HCT116 (cell line): ENCODE measurements at regions not wholly inside any gene's neighbourhood (a gene's known extent, or its start where the extent isn't known, plus 50 kb on each side); places are given as distances from the start of the nearest gene placed in this dataset.

ENCODE experiments used
- ATAC-seq: fragments of 200-7000 bp; cut with Tn5 transposase; 2 replicates; pipeline ENCODE4 v1.9.1; 2020; ENCODE audit warnings: mild to moderate bottlenecking, moderate library complexity
- BruUV-seq: library from RNA; stranded (reverse); fragments of 400-500 nt; replicated peaks from 2 replicates; lab custom pipeline; 2021; lab: Mats Ljungman, UMichigan
- CTCF ChIA-PET: fragments of 300-600 bp; sonication (Branson Sonifier 250); formaldehyde crosslinking; loops from one replicate; lab custom pipeline; 2021; ENCODE audit warnings: antibody characterized with exemption; lab: Charles Lee
- POLR2A ChIA-PET: fragments of 300-600, 350-600 bp; sonication (Branson Sonifier 250); formaldehyde crosslinking; loops from one replicate; lab custom pipeline; 2021; ENCODE audit warnings: antibody characterized with exemption; lab: Charles Lee
- RAD21 ChIA-PET, 2 experiments: fragments of 300-600 bp; sonication (Branson Sonifier 250); formaldehyde crosslinking; loops; one replicate each; lab custom pipeline; 2023; ENCODE audit warnings: low total read pairs in 2 of 2; ENCODE audit not compliant: uncharacterized antibody in 2 of 2, unreplicated experiment in 2 of 2, low non-redundant PET in 1 of 2; lab: Charles Lee
- DNase-seq: peaks from one replicate; pipeline ENCODE4 v3.0.0-alpha.2; 2010; ENCODE audit warnings: low read depth, low spot score
- H2AFZ ChIP-seq: fragments of 200-600 bp; shearing (Covaris generic), sonication (generic); 2 replicates; pipeline ENCODE4 v1.6.1; 2017; ENCODE audit warnings: low read depth, mixed run types, mixed read lengths, antibody characterized with exemption, low read length; ENCODE audit not compliant: poor library complexity, severe bottlenecking
- H3K27ac ChIP-seq: 2 replicates; pipeline ENCODE4 v1.5.1; 2012; ENCODE audit warnings: low read depth, low read length
- H3K27me3 ChIP-seq: fragments of 200-600 bp; sonication (generic); 2 replicates; pipeline ENCODE4 v1.6.1; 2016; ENCODE audit warnings: mixed run types, low read length, mixed read lengths; ENCODE audit not compliant: insufficient read depth
- H3K36me3 ChIP-seq, 2 experiments: fragments of 200-500 bp in 1 of 2; fragments of 200-600 bp in 1 of 2; sonication (Bioruptor generic) in 1 of 2; sonication (generic) in 1 of 2; 2 replicates each; pipeline versions ENCODE4 v1.5.1 to v1.6.1; 2014 to 2016; ENCODE audit warnings: low read length in 2 of 2, inconsistent platforms in 1 of 2, mixed read lengths in 1 of 2, mixed run types in 1 of 2; ENCODE audit not compliant: insufficient read depth in 2 of 2, control insufficient read depth in 1 of 2
- H3K4me1 ChIP-seq, 2 experiments: fragments of 200-600 bp in 1 of 2; sonication (generic) in 1 of 2; 2 replicates each; pipeline versions ENCODE4 v1.5.1 to v1.6.1; 2012 to 2017; ENCODE audit warnings: low read length in 2 of 2, inconsistent platforms in 1 of 2, mild to moderate bottlenecking in 1 of 2, mixed read lengths in 1 of 2, mixed run types in 1 of 2, moderate library complexity in 1 of 2; ENCODE audit not compliant: insufficient read depth in 2 of 2, control insufficient read depth in 1 of 2
- H3K4me2 ChIP-seq: fragments of 200-600 bp; sonication (generic); 2 replicates; pipeline ENCODE4 v1.6.1; 2017; ENCODE audit warnings: mixed run types, low read length, mixed read lengths
- H3K4me3 ChIP-seq, 2 experiments: fragments of 200-600 bp in 1 of 2; sonication (generic) in 1 of 2; replicated peaks in 1 of 2; 2 replicates each; pipeline ENCODE4 v1.5.1; 2011 to 2016; ENCODE audit warnings: low read length in 2 of 2, control low read depth in 1 of 2, low read depth in 1 of 2, mild to moderate bottlenecking in 1 of 2, mixed read lengths in 1 of 2, mixed run types in 1 of 2
- H3K79me2 ChIP-seq: fragments of 200-600 bp; sonication (generic); 2 replicates; pipeline ENCODE4 v1.6.1; 2017; ENCODE audit warnings: mild to moderate bottlenecking, mixed run types, low read length, moderate library complexity, mixed read lengths; ENCODE audit not compliant: insufficient read depth
- H3K9ac ChIP-seq: fragments of 200-600 bp; sonication (generic); 2 replicates; pipeline ENCODE4 v1.6.1; 2016; ENCODE audit warnings: low read length, mixed read lengths
- H3K9me2 ChIP-seq: fragments of 200-600 bp; sonication (generic), shearing (Covaris generic); 2 replicates; pipeline ENCODE4 v1.6.1; 2017; ENCODE audit warnings: mixed run types, mild to moderate bottlenecking, moderate library complexity; ENCODE audit not compliant: insufficient read depth
- H3K9me3 ChIP-seq, 2 experiments: fragments of 200-500 bp in 1 of 2; fragments of 200-600 bp in 1 of 2; sonication (Bioruptor generic) in 1 of 2; sonication (generic) in 1 of 2; 2 replicates each; pipeline ENCODE4 v1.6.1; 2014 to 2017; ENCODE audit warnings: low read length in 2 of 2, mixed read lengths in 2 of 2, inconsistent platforms in 1 of 2, low read depth in 1 of 2, mild to moderate bottlenecking in 1 of 2, mixed run types in 1 of 2, moderate library complexity in 1 of 2; ENCODE audit not compliant: control insufficient read depth in 1 of 2, insufficient read depth in 1 of 2
- H4K20me1 ChIP-seq: fragments of 200-600 bp; sonication (generic), shearing (Covaris generic); 2 replicates; pipeline ENCODE4 v1.6.1; 2017; ENCODE audit warnings: mixed run types, mild to moderate bottlenecking, moderate library complexity; ENCODE audit not compliant: insufficient read depth
- ATF3 ChIP-seq: IDR thresholded peaks from 2 replicates; pipeline ENCODE4 v1.6.1; 2012
- CEBPB ChIP-seq: IDR thresholded peaks from 2 replicates; pipeline ENCODE4 v1.6.1; 2012; ENCODE audit warnings: low read depth
- ELF1 ChIP-seq: IDR thresholded peaks from 2 replicates; pipeline ENCODE4 v1.6.1; 2012; ENCODE audit warnings: low read depth, borderline replicate concordance
- EZH2phosphoT487 ChIP-seq: fragments of 200-600 bp; IDR thresholded peaks from 2 replicates; pipeline ENCODE4 v1.6.1; 2018; ENCODE audit warnings: antibody characterized with exemption, borderline replicate concordance
- FOSL1 ChIP-seq: IDR thresholded peaks from 2 replicates; pipeline ENCODE4 v1.6.1; 2012; ENCODE audit warnings: low read depth
- JUND ChIP-seq: IDR thresholded peaks from 2 replicates; pipeline ENCODE4 v1.6.1; 2012
- POLR2A ChIP-seq: IDR thresholded peaks from 2 replicates; pipeline ENCODE4 v1.7.0; 2011; ENCODE audit warnings: borderline replicate concordance; ENCODE audit not compliant: insufficient read depth, insufficient read length; ENCODE audit errors: extremely low read depth
- RAD21 ChIP-seq: IDR thresholded peaks from 2 replicates; pipeline ENCODE4 v1.6.1; 2012; ENCODE audit warnings: low read depth, mild to moderate bottlenecking
- SIN3A ChIP-seq: IDR thresholded peaks from 2 replicates; pipeline ENCODE4 v1.6.1; 2012; ENCODE audit warnings: low read depth
- SP1 ChIP-seq: IDR thresholded peaks from 2 replicates; pipeline ENCODE4 v1.6.1; 2012; ENCODE audit warnings: low read depth
- ZFX ChIP-seq: fragments of 450-650 bp; IDR thresholded peaks from 2 replicates; pipeline ENCODE4 v1.6.1; 2017
- intact Hi-C: fragments of 100-400 bp; cut with micrococcal nuclease; formaldehyde crosslinking; loops from 2 replicates; pipeline ENCODE4 v1.10.0; 2022
- TF ChIP-seq, protein P1 (sequence below): IDR thresholded peaks from 2 replicates; pipeline ENCODE4 v1.6.1; 2012; ENCODE audit warnings: low read depth
- TF ChIP-seq, protein P2 (sequence below): IDR thresholded peaks from 2 replicates; pipeline ENCODE4 v1.6.1; 2011; ENCODE audit warnings: mild to moderate bottlenecking, low read length, moderate library complexity; ENCODE audit not compliant: insufficient replicate concordance; ENCODE audit errors: extremely low read depth

DNA sequence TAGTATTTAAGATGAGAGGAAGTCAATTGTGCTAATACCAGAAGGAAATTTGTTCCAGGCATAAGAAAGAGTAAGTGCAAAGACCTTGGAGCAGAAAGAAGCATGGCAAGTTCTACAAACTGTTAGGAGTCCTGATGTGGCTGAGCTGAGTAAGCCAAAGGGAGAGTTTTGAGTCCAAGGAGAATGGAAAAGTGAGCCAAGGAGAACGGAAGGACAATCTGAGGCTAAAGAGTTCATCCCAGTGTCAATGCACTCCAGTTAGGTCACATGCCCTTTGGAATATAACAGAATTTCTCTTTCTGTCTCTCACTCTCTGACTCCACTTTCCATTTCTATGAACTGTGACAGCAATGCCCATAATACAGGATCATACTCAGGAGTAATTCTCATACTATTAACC, 224.7 kb downstream of the CAAP1 start:
- RAD21 ChIA-PET: no interaction called here
- DNase-seq: no peak
- Histone ChIP-seq H3K79me2 (no peaks in the 10 kb centered on the region), H4K20me1 (no peaks in the 10 kb centered on the region), H3K27me3 (peaks cover 14% of the 10 kb centered on the region), H3K4me3 (no peak overlapping the region), H3K4me1 (no peaks in the 10 kb centered on the region), H3K9me3 (no peaks in the 10 kb centered on the region), H3K9ac (no peak overlapping the region)
- ATAC-seq: no peak
- CTCF ChIA-PET: no interaction called here
- POLR2A ChIA-PET: no interaction called here
- no peak for TF ChIP-seq FOSL1
- no peak for TF ChIP-seq SP1
- TF ChIP-seq, protein P1, sequence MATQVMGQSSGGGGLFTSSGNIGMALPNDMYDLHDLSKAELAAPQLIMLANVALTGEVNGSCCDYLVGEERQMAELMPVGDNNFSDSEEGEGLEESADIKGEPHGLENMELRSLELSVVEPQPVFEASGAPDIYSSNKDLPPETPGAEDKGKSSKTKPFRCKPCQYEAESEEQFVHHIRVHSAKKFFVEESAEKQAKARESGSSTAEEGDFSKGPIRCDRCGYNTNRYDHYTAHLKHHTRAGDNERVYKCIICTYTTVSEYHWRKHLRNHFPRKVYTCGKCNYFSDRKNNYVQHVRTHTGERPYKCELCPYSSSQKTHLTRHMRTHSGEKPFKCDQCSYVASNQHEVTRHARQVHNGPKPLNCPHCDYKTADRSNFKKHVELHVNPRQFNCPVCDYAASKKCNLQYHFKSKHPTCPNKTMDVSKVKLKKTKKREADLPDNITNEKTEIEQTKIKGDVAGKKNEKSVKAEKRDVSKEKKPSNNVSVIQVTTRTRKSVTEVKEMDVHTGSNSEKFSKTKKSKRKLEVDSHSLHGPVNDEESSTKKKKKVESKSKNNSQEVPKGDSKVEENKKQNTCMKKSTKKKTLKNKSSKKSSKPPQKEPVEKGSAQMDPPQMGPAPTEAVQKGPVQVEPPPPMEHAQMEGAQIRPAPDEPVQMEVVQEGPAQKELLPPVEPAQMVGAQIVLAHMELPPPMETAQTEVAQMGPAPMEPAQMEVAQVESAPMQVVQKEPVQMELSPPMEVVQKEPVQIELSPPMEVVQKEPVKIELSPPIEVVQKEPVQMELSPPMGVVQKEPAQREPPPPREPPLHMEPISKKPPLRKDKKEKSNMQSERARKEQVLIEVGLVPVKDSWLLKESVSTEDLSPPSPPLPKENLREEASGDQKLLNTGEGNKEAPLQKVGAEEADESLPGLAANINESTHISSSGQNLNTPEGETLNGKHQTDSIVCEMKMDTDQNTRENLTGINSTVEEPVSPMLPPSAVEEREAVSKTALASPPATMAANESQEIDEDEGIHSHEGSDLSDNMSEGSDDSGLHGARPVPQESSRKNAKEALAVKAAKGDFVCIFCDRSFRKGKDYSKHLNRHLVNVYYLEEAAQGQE: no peak
- no peak for TF ChIP-seq JUND
- TF ChIP-seq CEBPB: no peak
- TF ChIP-seq, protein P2, sequence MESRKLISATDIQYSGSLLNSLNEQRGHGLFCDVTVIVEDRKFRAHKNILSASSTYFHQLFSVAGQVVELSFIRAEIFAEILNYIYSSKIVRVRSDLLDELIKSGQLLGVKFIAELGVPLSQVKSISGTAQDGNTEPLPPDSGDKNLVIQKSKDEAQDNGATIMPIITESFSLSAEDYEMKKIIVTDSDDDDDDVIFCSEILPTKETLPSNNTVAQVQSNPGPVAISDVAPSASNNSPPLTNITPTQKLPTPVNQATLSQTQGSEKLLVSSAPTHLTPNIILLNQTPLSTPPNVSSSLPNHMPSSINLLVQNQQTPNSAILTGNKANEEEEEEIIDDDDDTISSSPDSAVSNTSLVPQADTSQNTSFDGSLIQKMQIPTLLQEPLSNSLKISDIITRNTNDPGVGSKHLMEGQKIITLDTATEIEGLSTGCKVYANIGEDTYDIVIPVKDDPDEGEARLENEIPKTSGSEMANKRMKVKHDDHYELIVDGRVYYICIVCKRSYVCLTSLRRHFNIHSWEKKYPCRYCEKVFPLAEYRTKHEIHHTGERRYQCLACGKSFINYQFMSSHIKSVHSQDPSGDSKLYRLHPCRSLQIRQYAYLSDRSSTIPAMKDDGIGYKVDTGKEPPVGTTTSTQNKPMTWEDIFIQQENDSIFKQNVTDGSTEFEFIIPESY: no peak
- TF ChIP-seq ATF3: no peak
- TF ChIP-seq RAD21: no peak
- no peak for TF ChIP-seq EZH2phosphoT487
- TF ChIP-seq ELF1: no peak
- TF ChIP-seq SIN3A: no peak
- TF ChIP-seq POLR2A: no peak
- no peak for TF ChIP-seq ZFX
- TF ChIP-seq, all 23 proteins: peak for 0
- Histone ChIP-seq H3K27ac (no peak overlapping the region), H2AFZ (no peak overlapping the region), H3K36me3 (no peaks in the 10 kb centered on the region), H3K9me2 (no peaks in the 10 kb centered on the region), H3K4me2 (no peak overlapping the region)
- intact Hi-C loops: no loop called here
- BruUV-seq: no TSS peak
